ENCODE measurements at regions not wholly inside any gene's neighbourhood (a gene's known extent, or its start where the extent isn't known, plus 50 kb on each side); places are given as distances from the start of the nearest gene placed in this dataset.

- TF ChIP-seq POLR2AphosphoS5 (IDR thresholded peaks at IDR 0.05; ENCODE audit: low read depth, low read length) (no peak), SPI1 (IDR thresholded peaks at IDR 0.05; ENCODE audit: low read depth, low read length) (no peak), PAX5 (IDR thresholded peaks at IDR 0.05; ENCODE audit: insufficient read depth, low read length, severe bottlenecking) (no peak), POLR2A (IDR thresholded peaks at IDR 0.05; ENCODE audit: low read depth, low read length) (no peak)
These were observed 455.8 kb upstream of the PRMT6 start for GRCh38 chr1:106600626-106601025.
